ENCODE measurements at regions not wholly inside any gene's neighbourhood (a gene's known extent, or its start where the extent isn't known, plus 50 kb on each side); places are given as distances from the start of the nearest gene placed in this dataset.

DNA sequence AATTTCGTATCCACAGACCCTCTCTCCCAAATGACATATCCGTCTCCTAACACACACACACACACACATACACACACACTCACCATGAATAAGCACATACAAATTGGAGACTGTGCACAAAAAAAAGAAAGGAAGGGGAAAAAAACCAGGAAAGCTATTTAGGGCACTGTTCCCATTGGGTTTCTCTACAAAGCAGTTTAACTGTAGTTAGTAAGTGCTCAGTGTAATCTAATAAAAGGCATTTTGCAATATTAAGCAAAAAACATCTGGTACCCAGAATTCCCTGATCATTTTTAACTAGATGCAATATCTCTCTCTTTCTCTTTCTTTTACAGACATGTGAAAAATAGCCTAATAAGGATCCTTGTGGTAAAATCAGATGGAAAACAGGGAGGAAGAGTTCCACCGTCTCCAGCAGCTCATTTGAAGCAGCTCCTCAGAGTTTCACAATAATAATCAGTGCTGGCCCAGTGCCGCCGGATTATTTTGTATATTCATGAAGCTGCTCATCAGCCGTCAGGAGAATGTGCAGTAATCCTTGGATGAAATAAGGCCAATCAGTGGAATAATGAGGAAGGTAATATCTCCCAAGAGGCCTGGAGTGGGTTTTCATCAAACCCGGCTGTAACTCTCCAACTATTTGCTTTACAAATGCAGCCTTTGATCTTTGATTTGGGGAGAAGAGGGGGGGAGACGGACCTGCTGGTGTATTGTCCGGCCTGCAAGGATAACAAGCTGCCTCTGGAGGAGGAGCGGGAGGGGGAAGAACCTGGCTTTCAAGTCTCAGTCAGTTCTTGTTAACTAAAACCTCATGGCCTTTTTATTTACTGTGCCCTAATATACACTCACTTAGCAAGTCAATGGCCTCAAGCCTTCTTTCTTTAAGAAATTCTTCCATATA is 227.6 kb upstream of the SMIM21 start:
- no peak for DNase-seq

DNA sequence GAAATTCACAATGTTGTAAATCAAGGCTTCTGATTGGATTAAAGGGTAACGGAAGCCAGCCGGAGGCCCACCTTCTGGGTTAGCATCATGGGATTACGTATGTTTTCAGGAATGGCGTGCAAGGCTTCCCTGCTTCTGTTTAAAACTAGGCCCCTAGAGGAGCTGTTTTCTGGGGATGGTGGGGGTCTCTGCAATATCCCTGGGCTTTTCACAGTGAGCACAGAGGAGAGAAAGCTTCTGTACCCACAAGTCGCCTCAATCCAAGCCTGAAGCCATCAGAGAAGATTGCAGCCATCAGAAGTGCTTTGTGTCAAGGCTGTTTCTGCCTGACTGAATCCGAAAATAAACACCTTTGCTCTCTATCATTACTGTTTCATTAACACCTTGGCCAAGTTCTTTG is 226.9 kb upstream of the SMIM21 start:
- no peak for DNase-seq

DNA sequence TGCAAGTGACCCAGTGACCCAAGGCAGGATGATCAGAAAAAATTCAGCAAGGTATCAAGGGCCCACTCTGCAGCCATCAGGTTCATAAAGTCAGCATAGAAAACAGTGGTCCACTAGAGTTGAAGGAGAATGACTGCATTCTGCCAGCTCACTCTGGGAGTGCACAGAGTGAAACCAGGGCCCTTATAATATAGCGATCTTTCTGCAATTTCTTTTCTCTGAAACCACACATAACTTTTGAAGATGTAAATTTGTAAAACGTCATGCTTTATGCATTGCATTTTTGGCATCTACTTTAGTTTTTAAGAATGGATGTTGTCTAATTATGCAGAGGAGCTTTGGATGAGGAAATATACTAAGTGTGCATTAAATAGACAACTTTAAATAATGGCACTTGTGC is 225.0 kb upstream of the SMIM21 start:
- DNase-seq = no peak

DNA sequence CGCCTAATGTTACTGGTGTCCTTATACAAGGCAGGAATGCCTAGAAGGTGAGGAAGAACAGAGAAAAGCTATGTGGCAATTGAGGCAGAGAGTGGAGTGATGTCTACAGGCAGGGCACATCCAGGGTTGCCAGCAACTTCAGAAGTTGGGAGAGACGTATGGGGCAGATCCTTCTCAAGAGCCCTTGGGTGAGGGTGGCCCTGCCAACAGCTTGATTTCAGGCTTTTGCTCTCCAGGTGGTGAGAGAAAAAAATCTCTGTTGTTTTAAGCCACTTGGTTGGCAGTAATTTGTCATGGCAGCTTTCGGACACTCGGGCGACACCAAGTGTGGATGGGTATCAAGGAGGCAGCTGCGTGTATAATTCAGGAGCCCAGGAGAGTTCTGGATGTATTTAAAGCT is 217.4 kb upstream of the SMIM21 start:
- no peak for DNase-seq

DNA sequence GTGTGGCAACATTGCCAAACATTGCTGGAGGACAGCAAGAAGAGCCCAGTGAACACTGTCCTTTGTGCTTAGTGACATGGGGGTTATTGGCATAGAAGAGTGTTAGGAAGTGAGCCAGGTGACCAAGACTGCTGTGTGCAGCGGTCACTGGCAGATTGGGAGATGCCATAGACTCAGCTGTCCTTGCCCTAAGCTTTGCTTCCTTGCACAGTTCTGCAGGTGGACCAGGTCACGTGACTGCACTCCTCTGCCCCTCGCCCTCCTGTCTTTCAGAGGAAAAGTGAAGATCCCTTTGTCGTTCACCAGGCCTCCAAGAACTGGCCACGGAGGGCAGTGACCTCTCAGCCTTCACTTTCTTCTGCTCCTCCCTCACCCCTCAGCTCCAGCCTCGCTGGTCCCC is 215.6 kb upstream of the SMIM21 start:
- DNase-seq = no peak

GRCh38 chr18:75639472-75639831 is 211.9 kb upstream of the SMIM21 start:
- DNase-seq = no peak

- no peak for DNase-seq
Observed at GRCh38 chr18:75638776-75639471, 211.4 kb upstream of the SMIM21 start.

- no peak for DNase-seq
Observed at GRCh38 chr18:75638223-75638775, 210.8 kb upstream of the SMIM21 start.

DNA sequence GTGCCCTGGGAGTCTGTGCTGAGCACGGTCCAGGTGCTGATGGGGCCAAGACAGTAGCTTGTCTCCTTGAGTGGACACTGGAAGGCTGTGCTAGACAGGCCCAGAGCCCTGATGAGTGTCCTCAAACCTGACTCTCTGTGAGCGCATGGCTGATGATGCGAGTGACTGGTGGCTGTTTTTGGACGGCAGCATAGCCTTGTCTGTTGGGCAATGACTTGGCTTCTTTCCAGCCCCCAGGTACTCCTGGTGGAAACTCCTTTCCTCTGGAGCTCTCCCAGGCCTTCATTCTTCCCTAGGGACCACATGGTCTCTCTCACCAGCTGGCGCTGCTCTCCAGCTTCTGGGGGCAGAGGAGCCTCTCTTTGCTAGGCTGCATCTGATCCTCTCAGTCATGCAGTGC is 207.6 kb upstream of the SMIM21 start:
- DNase-seq = no peak

DNA sequence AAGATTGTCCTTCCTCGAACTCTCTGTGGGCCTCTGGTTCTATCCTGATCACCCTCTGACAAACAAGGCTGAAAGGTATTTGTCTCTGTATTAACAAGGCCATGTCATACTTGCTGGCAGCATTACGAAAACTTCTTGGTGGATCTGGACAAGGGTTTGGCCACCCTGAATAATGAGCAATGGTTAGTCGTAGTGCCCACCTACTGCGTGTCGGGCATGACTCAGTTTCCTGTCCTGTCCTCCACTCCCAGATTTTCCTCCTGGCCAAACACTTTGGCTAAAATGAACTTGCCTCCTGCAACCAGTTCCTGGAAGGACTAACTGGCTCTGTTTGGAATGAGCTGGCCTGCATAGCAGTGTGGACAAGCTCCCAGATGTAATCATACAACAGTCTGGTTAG is 198.5 kb upstream of the SMIM21 start:
- DNase-seq = no peak

DNA sequence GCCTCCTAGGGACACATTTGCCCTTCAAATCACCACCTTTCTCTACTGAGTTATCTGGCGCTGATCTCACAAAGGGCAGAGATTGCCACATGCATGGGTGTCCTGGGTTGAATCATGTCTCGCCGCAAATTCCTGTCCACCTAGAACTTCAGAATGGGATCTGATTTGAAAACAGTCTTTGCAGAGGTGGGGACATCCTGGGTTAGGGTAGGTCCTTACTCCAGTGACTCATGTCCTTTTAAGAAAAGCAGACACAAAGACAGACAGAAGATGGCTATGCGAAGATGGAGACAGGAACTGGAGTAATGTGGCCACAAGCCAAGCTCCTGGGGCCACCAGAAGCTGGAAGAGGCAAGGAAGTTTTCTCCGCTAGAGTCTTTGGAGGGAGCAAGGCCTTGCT is 197.4 kb upstream of the SMIM21 start:
- DNase-seq = no peak

- DNase-seq = no peak
Observed at GRCh38 chr18:75621818-75622217, 194.3 kb upstream of the SMIM21 start.

- DNase-seq = no peak
Observed at GRCh38 chr18:75618146-75618545, 190.6 kb upstream of the SMIM21 start.

DNA sequence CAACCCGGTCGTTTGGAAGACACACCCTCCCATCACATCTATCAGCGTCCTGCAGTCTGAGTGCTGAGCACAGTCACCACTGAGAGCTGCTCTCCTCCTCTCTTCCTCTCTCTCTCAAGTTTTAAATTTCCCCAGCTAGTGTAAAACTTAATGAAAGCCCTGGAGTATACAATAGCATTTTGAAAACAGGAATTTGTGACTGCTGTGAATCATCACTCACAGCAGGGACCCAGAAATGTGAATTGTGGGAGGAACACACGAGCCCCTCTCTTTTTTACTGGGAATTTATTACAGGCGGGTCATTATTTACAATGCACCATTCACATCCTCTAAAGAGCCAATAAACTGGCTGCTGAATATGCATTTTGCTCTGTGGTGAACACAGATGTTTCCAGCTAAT is 185.0 kb upstream of the SMIM21 start:
- DNase-seq = no peak

DNA sequence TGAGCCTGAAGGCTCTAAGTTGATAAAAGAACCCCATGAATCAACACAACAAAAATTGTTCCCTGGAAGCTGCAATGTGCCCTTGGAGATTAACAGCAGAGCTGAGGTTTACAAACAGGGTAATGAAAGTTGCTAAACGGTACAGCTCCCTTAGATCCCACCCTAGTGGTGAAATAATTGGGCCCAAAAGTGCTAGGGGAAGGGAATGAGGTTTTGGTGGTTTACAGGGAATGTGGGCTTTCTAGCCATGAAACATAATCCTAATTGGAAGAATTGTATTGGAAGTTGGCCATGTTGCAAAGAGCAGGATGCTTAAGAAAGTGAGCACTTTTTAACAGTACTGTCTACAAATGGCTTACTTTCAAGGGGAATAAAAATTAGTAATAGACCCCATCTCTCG is 180.2 kb upstream of the SMIM21 start:
- no peak for DNase-seq

GRCh38 chr18:75592527-75592926 is 165.0 kb upstream of the SMIM21 start:
- DNase-seq = no peak

GRCh38 chr18:75588412-75588811 is 160.9 kb upstream of the SMIM21 start:
- no peak for DNase-seq

GRCh38 chr18:75587131-75587530 is 159.6 kb upstream of the SMIM21 start:
- DNase-seq = no peak

DNA sequence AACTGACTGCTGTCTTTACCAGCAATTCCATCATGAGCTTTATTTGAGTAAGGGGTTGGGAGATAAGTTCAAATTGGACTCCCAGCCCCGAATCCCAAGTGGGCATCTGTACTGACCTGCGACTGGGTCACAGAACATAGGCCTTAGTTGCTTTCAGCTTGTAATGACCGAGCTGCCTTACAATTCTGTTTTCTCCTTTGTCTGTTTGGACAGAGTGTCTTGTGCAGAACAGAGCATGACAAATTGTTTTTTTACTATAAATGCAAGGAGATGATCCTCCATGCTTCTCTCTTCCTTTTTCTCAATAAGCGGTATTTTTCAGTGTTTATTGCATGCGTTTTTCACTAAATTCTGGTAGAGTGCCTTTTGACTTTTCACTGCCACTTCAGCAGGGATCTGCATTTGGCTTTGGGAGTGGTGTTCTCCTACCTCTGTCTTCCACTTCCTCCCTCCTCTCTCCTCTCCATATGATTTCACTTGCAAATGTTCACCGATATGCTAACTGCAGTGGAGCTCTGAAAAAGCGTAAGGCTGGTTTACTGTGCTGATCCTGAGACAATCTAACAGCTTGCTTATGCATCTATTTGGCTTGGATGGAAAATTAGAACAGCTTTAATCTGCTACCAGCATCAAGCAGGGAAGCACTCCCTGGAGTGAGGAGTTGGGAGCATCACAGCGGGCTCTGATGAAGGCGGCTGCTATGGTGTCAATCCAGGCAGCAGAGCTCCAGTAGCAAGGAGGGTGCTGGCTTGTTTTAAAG is 158.8 kb upstream of the SMIM21 start:
- DNase-seq = no peak

GRCh38 chr18:75582940-75583339 is 155.4 kb upstream of the SMIM21 start:
- no peak for DNase-seq

GRCh38 chr18:75582406-75582821 is 154.9 kb upstream of the SMIM21 start:
- DNase-seq = no peak

DNA sequence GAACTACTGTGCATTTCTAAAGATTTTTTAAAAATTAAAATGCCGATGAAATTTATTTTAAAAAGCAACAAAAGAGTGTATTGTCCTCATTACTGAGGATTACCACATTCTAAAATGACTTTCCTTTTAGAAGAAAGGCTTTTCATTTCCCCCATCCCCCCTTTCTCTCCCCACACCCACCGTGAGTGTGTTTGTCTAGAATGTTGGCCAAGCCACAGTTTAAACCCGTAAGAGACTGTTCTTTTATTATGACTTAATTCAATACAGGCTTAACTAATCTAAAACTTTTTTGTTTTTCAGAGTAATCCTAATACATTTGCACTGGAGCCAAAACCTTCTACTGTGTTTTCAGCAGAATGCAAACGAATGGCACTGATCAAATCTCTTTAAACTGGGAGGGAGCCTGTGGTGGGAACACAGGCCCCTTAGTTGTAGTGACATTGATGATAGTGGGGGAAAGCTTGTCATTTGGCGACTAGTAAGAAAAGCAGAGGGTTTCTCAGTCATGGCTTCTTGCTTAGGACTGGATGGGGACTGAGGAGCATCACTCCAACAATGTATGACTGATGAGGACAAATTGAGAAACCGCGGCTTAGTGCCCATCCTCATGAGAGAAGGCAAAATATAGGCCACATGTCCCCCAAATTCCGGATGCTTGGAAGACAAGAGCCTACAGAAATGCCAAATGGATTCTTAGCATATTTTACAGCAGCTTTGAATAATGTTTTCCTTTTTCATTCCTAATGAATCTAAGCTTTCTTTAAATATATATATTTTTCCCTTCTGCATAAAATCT is 154.0 kb upstream of the SMIM21 start:
- DNase-seq = no peak

DNA sequence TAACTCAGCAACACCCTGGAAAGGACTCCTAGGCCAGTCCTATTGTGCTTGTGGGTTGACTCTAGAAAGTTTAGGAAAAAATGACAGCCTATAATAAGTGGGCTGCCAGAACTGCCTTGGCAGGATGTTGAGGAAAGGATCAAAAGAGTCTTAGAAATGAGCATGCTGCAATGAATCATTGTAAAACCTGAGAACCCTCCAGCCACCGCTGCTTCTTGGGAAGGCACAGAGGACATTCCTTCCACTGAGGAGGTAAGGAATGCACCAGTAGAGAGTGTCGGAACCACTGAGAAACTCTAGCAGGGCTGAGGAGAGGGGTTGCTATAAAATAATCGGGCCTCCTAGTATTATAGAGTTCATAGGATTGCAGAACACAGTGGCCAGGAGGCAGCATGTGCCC is 146.7 kb upstream of the SMIM21 start:
- no peak for DNase-seq
